HG02642 (cell line): ENCODE measurements at regions not wholly inside any gene's neighbourhood (a gene's known extent, or its start where the extent isn't known, plus 50 kb on each side); places are given as distances from the start of the nearest gene placed in this dataset.

Experiments used
- ATAC-seq: cut with Tn5 transposase; IDR thresholded peaks from one replicate; pipeline ENCODE4 v1.9.1; 2021; ENCODE audit warnings: mild to moderate bottlenecking; ENCODE audit not compliant: unreplicated experiment, poor library complexity

- no peak for ATAC-seq
These were observed 614.6 kb upstream of the MGMT start for GRCh38 chr10:128852449-128852848.

- no peak for ATAC-seq
These were observed 614.1 kb upstream of the MGMT start for GRCh38 chr10:128852902-128853301.

- ATAC-seq: no peak
These were observed 613.5 kb upstream of the MGMT start for GRCh38 chr10:128853537-128853936.

GRCh38 chr10:128854204-128854603 lies 612.8 kb upstream of the MGMT start:
- no peak for ATAC-seq

GRCh38 chr10:128854963-128855362 lies 612.1 kb upstream of the MGMT start:
- ATAC-seq: no peak

GRCh38 chr10:128855618-128856428 lies 611.2 kb upstream of the MGMT start:
- no peak for ATAC-seq

GRCh38 chr10:128859738-128860386 lies 607.2 kb upstream of the MGMT start:
- ATAC-seq: no peak

GRCh38 chr10:128860574-128860973 lies 606.5 kb upstream of the MGMT start:
- ATAC-seq: no peak

GRCh38 chr10:128861018-128861901 lies 605.8 kb upstream of the MGMT start:
- ATAC-seq: no peak

- ATAC-seq: no peak
These were observed 603.6 kb upstream of the MGMT start for GRCh38 chr10:128863411-128863810.

- ATAC-seq: no peak
These were observed 603.1 kb upstream of the MGMT start for GRCh38 chr10:128863823-128864405.

GRCh38 chr10:128864554-128865295 lies 602.3 kb upstream of the MGMT start:
- no peak for ATAC-seq

GRCh38 chr10:128865436-128866195 lies 601.4 kb upstream of the MGMT start:
- no peak for ATAC-seq

- no peak for ATAC-seq
These were observed 600.5 kb upstream of the MGMT start for GRCh38 chr10:128866551-128866950.

- no peak for ATAC-seq
These were observed 599.8 kb upstream of the MGMT start for GRCh38 chr10:128867210-128867609.

GRCh38 chr10:128867819-128868218 lies 599.2 kb upstream of the MGMT start:
- ATAC-seq: no peak

- no peak for ATAC-seq
These were observed 598.6 kb upstream of the MGMT start for GRCh38 chr10:128868481-128868880.

GRCh38 chr10:128869101-128869749 lies 597.8 kb upstream of the MGMT start:
- no peak for ATAC-seq
